Sigmoid colon (tissue), 6 donors: ENCODE measurements at regions not wholly inside any gene's neighbourhood (a gene's known extent, or its start where the extent isn't known, plus 50 kb on each side); places are given as distances from the start of the nearest gene placed in this dataset.
A peak's percentile ranks its signal among the peaks of the same experiment; 100 is the strongest.

Experiments used
- DNase-seq: peaks from one replicate; pipeline ENCODE4 v3.0.0-alpha.2; 2019
- H3K27ac ChIP-seq, 4 donors: fragments of 200-600 bp; sonication (generic); one replicate each; pipeline ENCODE4 v1.5.1; 2016 to 2019; ENCODE audit warnings: mild to moderate bottlenecking in 1 of 4
- H3K27me3 ChIP-seq, 3 donors: fragments of 200-600 bp; sonication (generic); one replicate each; pipeline ENCODE4 v1.5.1; 2019; ENCODE audit warnings: mild to moderate bottlenecking in 1 of 3
- H3K36me3 ChIP-seq, 4 donors: fragments of 200-600 bp; sonication (generic); one replicate each; pipeline ENCODE4 v1.5.1; 2016 to 2019
- H3K4me1 ChIP-seq, 4 donors: fragments of 200-600 bp; sonication (generic); one replicate each; pipeline ENCODE4 v1.5.1; 2017 to 2019
- H3K4me3 ChIP-seq, 4 donors: fragments of 200-600 bp; sonication (generic); one replicate each; pipeline ENCODE4 v1.5.1; 2017 to 2019; ENCODE audit warnings: mild to moderate bottlenecking in 2 of 4, moderate library complexity in 1 of 4
- H3K9me3 ChIP-seq, 4 donors: fragments of 200-600 bp in 3 of 4; sonication (generic) in 3 of 4; one replicate each; pipeline versions ENCODE4 v1.5.1 to v1.6.1; 2013 to 2019
- CTCF ChIP-seq, 4 experiments: fragments of 450-650 bp in 3 of 4; fragments of 200-600 bp in 1 of 4; IDR thresholded peaks; one replicate each; pipeline ENCODE4 v1.5.1; 2016 to 2019; ENCODE audit warnings: antibody characterized with exemption in 4 of 4, mild to moderate bottlenecking in 3 of 4, moderate library complexity in 2 of 4
- EP300 ChIP-seq, 4 donors: sonication (generic); formaldehyde crosslinking; IDR thresholded peaks; one replicate each; pipeline ENCODE4 v1.6.1; 2017; ENCODE audit warnings: antibody characterized with exemption in 4 of 4
- POLR2A ChIP-seq, 2 donors: fragments of 450-650 bp; IDR thresholded peaks; one replicate each; pipeline ENCODE4 v1.6.1; 2016; ENCODE audit warnings: antibody characterized with exemption in 2 of 2, mild to moderate bottlenecking in 2 of 2, moderate library complexity in 2 of 2
- POLR2AphosphoS5 ChIP-seq, 4 donors: sonication (generic); formaldehyde crosslinking; IDR thresholded peaks; one replicate each; pipeline ENCODE4 v1.6.1; 2017; ENCODE audit warnings: antibody characterized with exemption in 4 of 4
- WGBS, 2 donors: extraction: QIAGEN DNeasy Blood & Tissue Kit; methylation state at CpG; one replicate each; pipeline ENCODE4 v1.1.7; 2013; 5-methylcytosine and 5-hydroxymethylcytosine counted together
- intact Hi-C: fragments of 100-400 bp; cut with DNase I; formaldehyde crosslinking; loops from one replicate; pipeline ENCODE4 v1.15.1; 2023
- donor health status: healthy with polysubstance abuse.
- donor health status: healthy.

- no peaks in the 10 kb centered on the region for H3K36me3 ChIP-seq
- intact Hi-C loops, result no loop called here
- no peaks in the 10 kb centered on the region for H3K9me3 ChIP-seq
- H3K27me3 ChIP-seq, result no peaks in the 10 kb centered on the region
- no peak overlapping the region for H3K4me3 ChIP-seq
- no peak for TF ChIP-seq POLR2AphosphoS5 (IDR thresholded peaks at IDR 0.05)
- TF ChIP-seq EP300 (IDR thresholded peaks at IDR 0.05), result no peak
- no peak for TF ChIP-seq CTCF (IDR thresholded peaks at IDR 0.05)
- no peak for TF ChIP-seq POLR2A (IDR thresholded peaks at IDR 0.05)
- no peak for DNase-seq
- H3K27ac ChIP-seq, result no peak overlapping the region
- WGBS, 2 donors, result 92 to 97% methylated on average over 2 of the region's 2 CpGs
- H3K4me1 ChIP-seq, result no peaks in the 10 kb centered on the region
These were observed 258.3 kb downstream of the KLF5 start for GRCh38 chr13:73317140-73317539.

GRCh38 chr13:73310366-73310765 is 251.6 kb downstream of the KLF5 start:
- no peak for TF ChIP-seq CTCF (IDR thresholded peaks at IDR 0.05)
- H3K27me3 ChIP-seq, result no peaks in the 10 kb centered on the region
- intact Hi-C loops, result no loop called here
- H3K9me3 ChIP-seq, result no peaks in the 10 kb centered on the region
- peaks cover 0 to 4% (median 0%) of the 10 kb centered on the region in 4 donors for H3K4me1 ChIP-seq
- no peaks in the 10 kb centered on the region for H3K36me3 ChIP-seq
- DNase-seq, result no peak
- no peak overlapping the region for H3K27ac ChIP-seq
- no peak overlapping the region for H3K4me3 ChIP-seq
- 17 to 75% methylated on average over 2 of the region's 2 CpGs for WGBS, 2 donors

DNA sequence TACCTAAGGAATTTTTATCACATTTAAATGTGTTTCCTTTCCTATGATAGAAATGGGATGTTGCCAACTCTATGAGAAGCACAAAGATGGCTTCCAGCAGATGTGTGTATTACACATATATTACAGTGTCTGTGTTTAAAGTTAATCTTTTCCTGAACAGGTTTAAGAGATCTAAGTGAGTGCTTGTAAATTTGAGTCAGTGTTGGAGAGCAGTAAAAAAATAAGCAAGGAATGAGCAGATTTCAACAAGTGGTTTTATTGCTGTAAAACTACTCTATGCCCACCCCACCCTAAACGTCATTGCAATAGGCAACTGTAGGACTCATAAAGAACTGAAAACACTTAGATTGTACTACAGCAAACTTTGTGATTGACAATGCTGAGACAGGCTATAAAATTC is 248.7 kb downstream of the KLF5 start:
- 19 to 52% methylated on average over 1 of the region's 1 CpG for WGBS, 2 donors

DNA sequence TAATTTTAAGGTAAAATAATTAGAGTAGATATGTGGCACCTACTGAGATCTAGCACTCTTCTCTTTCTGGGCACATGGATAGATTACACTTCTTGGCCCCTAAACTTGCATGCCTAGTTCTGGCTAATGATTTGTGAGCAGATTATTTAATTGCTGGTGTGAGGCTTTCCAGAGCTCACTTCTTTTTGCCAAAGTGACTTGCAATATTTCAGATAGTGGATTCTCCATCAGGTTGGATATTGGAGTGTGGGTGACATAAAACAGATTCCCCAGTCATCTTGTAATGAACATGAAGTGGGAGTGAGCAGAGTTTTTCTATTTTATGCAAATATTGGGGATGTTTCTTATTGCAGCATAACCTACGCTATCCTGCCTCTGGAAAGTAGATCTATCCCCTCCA is 247.9 kb downstream of the KLF5 start:
- H3K4me1 ChIP-seq, result peaks cover 0 to 4% (median 0%) of the 10 kb centered on the region in 4 donors
- peak overlapping the region in 2 of 4 donors; percentile 24 to 30 for H3K27ac ChIP-seq
- no peaks in the 10 kb centered on the region for H3K36me3 ChIP-seq
- no peaks in the 10 kb centered on the region for H3K9me3 ChIP-seq
- no peak overlapping the region for H3K4me3 ChIP-seq
- DNase-seq, result no peak
- TF ChIP-seq POLR2A (IDR thresholded peaks at IDR 0.05) (no peak), POLR2AphosphoS5 (IDR thresholded peaks at IDR 0.05) (peak; percentile 20 to 93 (median 62)), EP300 (IDR thresholded peaks at IDR 0.05) (no peak), CTCF (IDR thresholded peaks at IDR 0.05) (no peak)
- intact Hi-C loops, result no loop called here
- H3K27me3 ChIP-seq, result no peaks in the 10 kb centered on the region
- WGBS, 2 donors, result 86 to 93% methylated on average over 1 of the region's 1 CpG

More for the DNA sequence above, 248.7 kb downstream of the KLF5 start:
- Histone ChIP-seq H3K27ac (peak overlapping the region in 1 of 4 donors; percentile 24), H3K9me3 (no peaks in the 10 kb centered on the region), H3K27me3 (no peaks in the 10 kb centered on the region), H3K4me1 (peaks cover 0 to 4% (median 0%) of the 10 kb centered on the region in 4 donors), H3K4me3 (no peak overlapping the region), H3K36me3 (no peaks in the 10 kb centered on the region)
- intact Hi-C loops, result no loop called here
- TF ChIP-seq CTCF (IDR thresholded peaks at IDR 0.05) (peak in 1 of 4 experiments; percentile 5), POLR2AphosphoS5 (IDR thresholded peaks at IDR 0.05) (peak in 1 of 4 donors; percentile 58), EP300 (IDR thresholded peaks at IDR 0.05) (no peak), POLR2A (IDR thresholded peaks at IDR 0.05) (no peak)
- DNase-seq, result no peak

DNA sequence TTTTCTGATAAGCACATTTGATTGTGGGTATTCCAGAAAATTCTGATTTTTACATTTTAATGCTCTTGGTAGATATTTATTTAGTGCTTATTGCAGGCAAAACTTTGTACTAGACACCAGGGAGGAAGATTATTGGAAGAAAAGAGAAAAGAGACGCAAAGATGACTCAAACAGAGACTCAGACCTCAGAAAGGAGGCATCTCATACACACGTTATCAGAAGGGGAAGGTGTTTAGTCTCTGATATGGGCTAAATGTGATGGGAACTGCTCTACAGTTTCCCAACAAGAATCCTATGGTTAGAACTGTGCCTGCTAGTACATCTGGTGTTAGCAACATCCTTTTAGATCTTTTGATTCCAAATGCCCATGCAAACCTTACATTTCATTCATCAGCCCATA is 245.6 kb downstream of the KLF5 start:
- H3K4me3 ChIP-seq, result no peak overlapping the region
- WGBS, 2 donors, result 81 to 95% methylated on average over 2 of the region's 2 CpGs
- TF ChIP-seq POLR2A (IDR thresholded peaks at IDR 0.05), result no peak
- TF ChIP-seq EP300 (IDR thresholded peaks at IDR 0.05), result no peak
- no peak for DNase-seq
- no peaks in the 10 kb centered on the region for H3K36me3 ChIP-seq
- no peaks in the 10 kb centered on the region for H3K27me3 ChIP-seq
- H3K9me3 ChIP-seq, result no peaks in the 10 kb centered on the region
- intact Hi-C loops, result no loop called here
- H3K27ac ChIP-seq, result no peak overlapping the region
- peaks cover 0 to 4% (median 0%) of the 10 kb centered on the region in 4 donors for H3K4me1 ChIP-seq
